ENCODE measurements at regions not wholly inside any gene's neighbourhood (a gene's known extent, or its start where the extent isn't known, plus 50 kb on each side); places are given as distances from the start of the nearest gene placed in this dataset.

DNA sequence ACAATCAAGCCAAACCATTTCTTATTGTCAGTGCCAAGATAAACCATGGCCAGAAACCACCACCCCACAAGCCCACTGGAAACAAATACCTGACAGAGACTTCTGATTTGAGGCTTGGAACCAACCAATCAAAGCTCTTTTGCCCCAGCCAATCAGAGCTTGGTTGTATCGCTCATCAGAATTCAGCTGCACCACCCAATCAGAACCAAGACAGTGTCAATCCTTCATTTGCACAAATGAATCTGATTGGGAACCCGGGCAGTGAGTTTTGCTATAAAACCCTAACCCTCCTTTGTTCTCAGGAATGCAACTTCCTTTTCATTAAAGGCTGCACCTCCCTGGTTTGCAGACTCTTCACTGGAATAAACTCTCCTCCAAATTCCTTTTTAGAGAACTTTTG lies 87.4 kb downstream of the ELAPOR2 start:
- no peak for DNase-seq (ENCODE audit: low read depth)

DNA sequence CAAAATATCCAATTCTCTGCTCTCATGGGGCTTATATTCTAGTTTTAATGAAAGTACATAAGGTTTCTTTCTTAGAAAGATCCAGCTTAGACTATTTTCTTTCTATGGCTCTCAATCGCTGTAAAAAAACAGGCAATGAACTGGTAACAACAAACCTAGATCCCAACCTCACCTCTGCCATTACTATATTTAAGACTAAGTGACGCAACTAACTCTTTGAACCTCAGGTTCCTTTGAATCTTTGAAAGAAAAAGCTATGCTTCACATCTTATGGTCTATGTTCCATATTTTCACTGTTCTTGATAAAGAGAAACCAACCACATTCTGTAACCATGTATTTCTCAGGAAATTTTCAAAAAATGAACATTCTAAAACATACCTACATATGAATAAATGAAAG lies 88.5 kb downstream of the ELAPOR2 start:
- DNase-seq (ENCODE audit: low read depth), result no peak

DNA sequence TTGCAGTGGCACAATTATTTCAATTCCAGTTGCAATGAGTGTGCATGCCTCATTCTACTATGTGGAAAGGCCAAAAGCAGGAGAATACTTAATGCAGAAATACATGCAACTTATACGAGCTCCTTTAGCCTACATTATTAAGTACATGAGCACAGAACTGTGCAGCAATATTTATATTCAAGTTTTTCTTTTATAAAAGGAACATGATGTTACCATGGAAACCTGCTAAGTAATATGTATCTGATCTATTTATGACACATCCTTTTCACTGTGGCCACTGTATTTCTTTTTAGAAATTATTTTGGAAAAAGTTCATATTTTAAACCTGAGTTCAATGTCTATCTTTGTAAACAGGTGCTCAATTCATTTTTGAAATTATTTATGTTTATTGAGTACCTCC lies 88.9 kb downstream of the ELAPOR2 start:
- no peak for DNase-seq (ENCODE audit: low read depth)

DNA sequence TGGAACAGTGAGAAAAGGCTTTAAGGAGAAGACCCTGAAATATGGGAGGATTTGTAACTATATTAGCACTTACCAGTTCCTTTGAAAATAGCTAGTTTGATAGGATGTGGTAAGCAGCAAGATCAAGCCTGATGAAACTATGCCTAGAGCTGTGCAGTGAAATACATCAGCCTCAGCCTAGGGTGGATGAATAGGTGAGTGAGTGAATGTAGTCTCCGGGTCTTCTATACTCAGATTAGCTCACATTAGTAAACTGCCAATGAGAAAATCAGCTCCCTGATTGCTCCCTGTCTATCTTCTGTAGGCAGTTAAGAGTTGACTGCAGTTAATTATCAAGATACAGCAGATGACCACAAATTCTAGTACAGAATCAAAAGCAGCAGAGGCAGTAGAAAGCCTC lies 89.6 kb downstream of the ELAPOR2 start:
- no peak for DNase-seq (ENCODE audit: low read depth)

DNA sequence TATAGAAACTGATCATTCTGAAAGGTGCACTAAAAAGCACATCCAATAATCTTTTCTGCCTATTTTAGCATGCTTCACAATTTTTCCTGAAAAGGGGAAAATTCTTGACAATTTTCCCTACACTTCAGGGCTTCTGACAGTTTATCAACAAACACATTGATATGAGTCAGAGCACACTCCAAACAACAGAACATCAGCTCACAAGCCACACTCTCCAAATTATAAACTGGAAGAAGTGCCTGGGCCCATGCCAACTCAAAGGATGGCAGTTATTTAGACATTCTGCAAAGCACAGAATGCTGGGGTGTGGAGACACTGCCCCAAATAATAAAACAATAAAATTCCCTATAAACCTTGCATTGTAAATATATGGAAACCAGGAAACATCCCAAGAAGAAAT lies 90.8 kb downstream of the ELAPOR2 start:
- DNase-seq (ENCODE audit: low read depth), result no peak

DNA sequence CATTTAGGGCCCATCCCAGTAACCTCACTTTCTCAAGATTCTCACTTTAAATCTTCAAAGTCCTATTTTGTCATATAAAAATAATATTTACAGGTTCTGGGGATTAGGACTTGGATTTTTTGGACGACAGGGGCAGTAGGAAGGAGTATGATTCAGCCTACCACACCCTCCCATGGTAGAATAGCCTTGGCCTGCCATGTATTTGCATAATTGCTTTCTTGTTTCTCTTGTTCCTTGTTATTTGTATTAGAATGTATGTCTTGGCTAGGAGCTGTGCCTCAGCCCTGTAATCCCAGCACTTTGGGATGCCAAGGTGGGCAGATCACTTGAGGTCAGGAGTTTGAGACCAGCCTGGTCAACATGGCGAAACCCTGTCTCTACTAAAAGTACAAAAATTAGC lies 92.5 kb downstream of the ELAPOR2 start:
- no peak for DNase-seq (ENCODE audit: low read depth)

DNA sequence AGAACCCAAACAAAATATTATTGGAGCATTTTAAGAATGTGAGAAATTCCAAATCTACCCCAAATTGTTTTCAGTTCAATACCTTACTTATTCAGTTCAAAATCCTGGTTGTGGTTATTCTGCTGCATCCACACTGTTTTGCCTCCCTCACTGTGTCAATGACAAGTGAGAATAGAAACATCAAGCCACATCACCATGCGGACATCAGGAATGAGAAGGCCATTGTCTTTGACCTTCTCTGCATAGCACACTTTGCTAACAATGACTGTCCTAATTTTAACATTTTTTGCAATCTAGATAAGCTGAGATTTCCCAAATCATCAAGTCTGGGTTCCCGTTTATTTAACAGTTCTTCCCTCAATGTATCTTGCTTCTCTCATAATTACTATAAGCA lies 93.7 kb downstream of the ELAPOR2 start:
- DNase-seq (ENCODE audit: low read depth), result no peak

DNA sequence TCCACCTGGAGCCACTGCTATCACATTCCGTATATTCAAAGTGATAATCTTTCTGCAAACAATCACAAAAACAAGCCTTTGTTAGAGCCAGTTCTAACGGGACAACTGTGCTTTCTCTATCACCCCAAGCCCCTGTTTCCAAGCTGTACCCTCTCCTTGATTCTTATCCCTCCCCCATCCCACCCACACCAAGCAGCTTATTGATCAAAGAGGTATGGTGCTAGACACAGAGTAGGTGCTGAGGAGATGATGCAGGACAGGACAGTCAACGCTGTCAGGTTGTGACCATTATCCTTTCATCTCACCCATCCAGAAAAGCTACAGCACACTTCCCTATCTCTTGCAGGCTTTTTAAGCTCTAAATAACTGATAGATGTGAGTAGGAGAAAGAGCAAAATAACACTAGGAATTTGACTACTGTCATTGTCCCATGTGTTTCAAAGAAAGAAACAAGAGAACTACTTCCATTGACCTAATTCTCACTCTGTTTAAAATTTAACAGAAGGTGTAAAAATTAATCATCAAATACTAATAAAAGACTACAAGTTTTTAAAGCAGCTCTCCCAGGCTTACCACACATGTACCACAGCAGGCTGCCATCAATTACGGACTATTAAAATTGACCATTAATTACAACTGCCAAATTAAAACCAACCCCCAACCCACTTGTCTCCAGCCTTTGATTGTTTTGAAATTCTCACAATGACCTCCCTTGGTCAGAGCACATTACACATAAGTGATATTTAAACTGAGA lies 94.3 kb downstream of the ELAPOR2 start:
- DNase-seq (ENCODE audit: low read depth), result no peak

DNA sequence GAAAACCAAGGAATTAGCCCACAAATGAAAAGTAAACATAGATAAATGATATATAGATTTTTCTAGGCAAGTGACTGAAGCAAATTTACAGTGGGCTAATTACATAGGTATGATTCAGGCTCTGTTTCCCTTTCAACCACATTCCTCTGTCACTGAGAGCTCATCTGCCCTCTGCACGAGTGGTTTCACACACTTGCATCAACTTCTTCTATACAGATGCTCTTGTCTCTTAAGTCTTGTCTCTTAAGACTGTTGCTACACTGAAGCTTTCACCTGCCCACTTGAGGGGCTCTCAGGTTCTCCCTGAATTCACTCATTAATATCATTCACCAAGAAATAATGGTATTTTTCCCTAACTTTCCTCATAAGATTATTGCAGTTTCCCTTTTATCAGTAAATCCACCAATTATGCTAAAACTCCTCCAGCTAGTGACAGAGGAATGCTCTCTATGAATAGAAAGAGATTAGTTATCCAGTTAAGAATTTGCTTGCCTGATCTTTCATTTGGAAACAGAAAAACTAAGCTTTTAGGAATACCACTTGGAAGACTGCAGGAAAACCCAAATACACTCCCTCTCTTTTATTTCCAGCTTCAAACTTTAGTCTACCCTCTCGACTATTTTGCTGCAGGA lies 95.7 kb downstream of the ELAPOR2 start:
- no peak for DNase-seq (ENCODE audit: low read depth)

DNA sequence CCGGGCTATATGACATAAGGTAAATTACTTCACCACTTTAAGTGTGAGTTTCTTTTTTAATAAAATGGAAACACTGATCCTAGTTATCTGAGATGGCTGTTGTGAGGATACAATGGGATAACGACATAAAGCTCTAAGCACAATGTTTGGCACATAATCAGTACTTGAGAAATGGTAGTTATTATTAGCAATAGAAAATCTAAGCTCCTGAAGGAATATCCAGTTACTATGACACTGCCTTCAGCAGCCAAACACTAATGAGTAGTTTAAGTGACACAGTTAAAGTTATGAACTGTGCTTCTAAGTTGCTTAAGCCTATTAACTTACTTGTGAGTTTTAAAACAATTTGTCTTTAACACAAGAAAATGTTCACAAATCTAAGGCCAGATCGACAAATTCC lies 96.8 kb downstream of the ELAPOR2 start:
- no peak for DNase-seq (ENCODE audit: low read depth)

DNA sequence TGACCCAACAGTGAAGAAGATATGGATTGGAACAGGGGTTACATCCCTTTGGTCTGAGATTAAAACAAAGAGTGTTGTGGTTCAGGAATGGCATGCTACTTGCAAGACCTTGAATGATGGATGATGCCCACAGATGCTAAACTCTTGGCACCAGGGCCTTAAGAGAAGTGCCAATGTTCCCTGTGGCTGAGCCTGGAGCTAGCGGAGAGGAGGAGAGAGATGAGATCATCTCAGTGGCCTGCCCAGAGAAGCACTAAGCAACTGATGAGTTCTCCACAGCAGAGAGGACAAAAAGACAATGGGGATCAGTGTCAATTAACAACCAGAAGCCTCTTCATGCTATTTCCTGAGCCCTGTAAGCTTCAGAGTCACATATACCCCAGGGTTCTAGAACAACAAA lies 97.8 kb downstream of the ELAPOR2 start:
- no peak for DNase-seq (ENCODE audit: low read depth)

DNA sequence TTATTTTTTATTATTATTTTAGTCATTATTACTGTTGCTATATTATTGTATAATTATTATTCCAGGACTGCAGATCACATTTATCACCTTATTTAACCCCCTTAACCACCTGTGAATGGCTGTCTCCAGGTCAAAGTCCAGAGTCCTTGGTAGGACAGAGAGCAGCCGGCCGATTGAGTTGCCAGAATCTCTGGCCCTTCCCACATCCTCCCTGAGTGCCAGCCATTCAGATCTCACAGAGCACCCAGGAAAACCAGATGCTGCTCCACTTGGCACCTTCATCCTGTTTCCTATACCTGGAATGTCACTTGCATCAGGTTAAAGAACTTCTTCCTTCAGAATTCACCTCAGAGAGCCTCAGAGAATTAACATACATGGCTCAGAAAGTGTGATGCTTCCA lies 101.1 kb downstream of the ELAPOR2 start:
- DNase-seq (ENCODE audit: low read depth), result no peak

DNA sequence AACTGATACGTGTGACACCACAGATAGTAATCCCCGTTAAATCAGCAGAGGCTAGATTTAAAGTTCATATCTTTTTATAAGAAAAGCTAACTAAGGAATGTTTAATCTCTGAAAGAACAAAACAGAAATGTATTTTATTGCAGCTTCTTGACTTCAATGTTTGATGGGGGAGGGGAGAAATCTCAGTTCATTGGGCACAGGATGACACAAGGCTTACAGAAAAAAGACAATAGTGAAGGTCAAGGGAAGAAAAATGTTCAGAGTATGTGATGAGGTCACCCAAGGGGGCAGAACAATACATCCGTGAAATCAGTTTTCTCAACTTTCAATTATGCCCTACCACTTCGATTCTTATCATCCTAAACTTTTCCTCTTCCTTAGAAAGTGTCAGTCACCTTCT lies 102.9 kb downstream of the ELAPOR2 start:
- no peak for DNase-seq (ENCODE audit: low read depth)

DNA sequence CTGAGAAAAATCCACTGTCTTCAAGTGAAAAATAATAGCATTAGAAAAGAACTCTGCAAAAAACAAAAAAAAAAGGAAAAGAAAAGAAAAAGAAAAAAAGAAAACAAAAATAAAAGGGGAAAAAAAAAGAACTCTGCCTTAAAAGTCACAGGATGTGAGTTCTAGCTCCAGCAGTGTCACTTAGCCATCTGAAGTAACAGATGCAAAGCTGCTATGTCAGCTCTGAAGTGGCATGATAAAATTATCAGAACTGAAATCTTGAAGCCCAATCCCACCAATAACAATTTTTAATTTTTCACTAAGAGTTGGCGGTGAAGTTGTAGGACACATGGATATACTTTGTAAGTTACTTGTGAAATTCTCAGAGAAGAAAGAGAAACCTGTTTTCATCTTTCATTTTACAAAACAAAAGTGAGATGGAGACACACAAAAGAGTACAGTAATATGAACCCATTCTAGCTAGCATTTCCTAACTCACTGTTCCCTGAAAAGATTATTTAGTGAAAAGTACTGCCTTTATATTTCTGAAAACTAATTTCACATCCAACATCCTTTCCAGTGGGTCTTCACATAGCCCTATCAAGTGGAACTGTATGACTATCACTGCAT lies 103.5 kb downstream of the ELAPOR2 start:
- no peak for DNase-seq (ENCODE audit: low read depth)

DNA sequence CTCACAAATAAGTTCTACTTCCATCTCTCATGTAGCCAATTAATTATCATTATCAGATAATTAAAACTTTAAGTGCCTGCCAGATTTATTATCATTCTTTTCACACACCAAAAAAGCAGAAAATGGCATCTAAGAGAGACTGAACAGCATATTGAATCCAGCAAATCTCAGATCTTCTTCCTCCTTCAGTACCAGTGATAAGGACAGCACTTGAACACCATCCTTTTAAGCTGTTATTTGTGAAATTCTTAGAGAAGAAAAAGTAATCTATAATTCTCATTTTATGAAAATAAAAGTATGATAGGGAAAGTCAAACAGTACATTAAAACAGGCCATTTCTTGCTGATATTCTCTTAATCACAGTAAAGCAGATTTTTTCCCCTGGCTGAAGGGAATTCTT lies 104.5 kb downstream of the ELAPOR2 start:
- DNase-seq (ENCODE audit: low read depth), result no peak

DNA sequence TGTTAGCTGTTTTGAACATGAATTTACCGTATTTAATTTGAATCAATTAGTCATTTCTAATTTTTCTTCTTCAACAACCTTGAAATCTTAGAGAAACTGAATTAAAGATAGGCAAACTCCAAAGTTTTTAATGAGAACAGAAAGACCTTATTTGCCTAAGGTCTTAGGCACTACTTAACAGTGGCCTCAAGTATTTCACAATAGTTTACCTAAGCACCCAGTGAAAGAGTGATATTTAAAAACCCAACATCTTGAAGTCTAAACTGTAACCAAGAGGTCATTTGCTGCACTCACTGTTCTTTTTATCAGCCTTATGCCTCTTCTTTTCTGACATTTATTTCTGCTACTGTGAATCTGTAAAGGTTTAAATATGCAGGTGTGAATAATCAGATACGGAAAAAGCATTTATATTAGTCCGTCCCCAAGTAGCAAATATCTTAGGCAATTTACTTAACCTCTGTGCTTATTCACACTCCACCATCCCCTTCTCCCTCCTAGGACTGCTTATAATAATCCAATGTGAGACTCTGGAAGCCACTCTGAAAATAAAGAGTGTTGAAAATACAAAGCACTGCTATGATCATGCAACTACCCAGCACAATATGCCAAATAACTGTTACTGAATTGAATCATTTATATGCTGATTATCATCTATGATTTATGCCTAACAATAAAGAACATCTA lies 105.7 kb downstream of the ELAPOR2 start:
- no peak for DNase-seq (ENCODE audit: low read depth)

DNA sequence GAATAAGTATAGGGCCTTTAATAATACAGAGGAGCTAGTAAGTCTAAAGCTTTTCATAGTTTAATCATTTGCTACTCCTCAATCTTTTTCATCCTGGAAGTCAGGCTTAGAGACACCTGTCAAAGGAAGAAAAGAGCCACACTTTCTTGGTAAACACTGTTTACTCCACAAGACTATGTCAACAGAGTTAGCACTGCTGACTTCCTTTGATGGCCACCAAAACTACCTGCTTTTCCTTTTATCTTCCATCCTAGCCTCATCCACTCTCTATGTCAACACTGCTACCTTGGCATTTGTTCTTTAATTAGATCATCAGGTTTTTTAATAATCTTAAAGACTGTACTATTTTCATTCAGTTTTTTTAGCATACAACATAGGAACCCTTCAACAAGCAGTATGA lies 106.2 kb downstream of the ELAPOR2 start:
- no peak for DNase-seq (ENCODE audit: low read depth)

DNA sequence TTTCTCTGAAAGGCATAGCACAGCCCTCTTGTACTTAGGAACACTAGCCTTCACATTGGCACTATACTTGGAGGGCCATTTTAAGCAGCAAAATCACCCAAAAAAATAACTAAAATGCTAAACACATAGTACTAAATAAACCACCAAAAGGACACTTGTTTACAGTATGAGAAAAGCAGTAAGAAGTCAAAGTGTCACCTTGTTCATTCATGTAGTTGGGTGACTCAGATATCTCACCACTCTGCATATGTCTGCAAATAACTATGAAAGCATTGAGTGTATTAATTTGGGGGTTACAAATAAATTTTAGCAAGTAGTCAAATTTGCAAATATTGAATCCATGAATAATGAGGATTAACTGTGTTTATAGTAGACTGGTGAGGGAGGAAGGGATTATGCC lies 107.6 kb downstream of the ELAPOR2 start:
- no peak for DNase-seq (ENCODE audit: low read depth)

DNA sequence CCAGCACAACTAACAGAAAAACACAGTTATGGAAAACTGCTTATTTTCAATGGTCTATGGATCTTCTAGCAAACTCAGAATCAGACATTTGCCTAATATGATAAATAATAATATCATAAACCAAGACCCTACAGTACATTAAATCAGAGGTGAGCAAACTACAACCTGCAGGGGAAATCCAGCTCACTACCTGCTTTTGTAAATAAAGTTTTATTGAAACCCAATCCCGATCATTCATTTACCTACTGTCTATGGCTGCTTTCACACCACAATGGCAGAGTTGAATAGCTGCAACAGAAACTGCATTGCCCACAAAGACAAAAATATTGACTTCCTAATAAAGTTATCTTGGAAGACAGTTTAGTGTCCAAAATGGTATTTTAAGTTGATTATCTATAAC lies 108.5 kb downstream of the ELAPOR2 start:
- DNase-seq (ENCODE audit: low read depth), result no peak

DNA sequence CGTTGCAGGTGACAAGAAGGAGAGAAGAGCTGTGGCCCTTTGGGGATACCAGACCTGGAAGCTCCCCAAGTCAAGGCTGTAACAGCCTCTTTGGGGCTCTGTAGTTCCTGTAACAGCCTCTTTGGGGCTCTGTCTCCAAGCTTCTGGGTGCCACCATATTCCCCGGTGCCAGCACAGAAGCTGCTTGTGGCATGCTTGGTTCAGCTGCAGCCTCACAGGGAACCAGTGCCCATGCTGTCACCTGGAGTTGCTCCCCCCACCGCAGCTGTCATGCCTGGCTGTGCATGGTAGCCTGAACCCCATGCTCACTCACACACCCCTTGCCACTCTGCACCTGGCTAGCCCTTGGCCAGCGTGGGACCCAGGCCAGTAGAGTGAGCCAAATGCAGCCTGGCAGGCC lies 109.1 kb downstream of the ELAPOR2 start:
- no peak for DNase-seq (ENCODE audit: low read depth)

DNA sequence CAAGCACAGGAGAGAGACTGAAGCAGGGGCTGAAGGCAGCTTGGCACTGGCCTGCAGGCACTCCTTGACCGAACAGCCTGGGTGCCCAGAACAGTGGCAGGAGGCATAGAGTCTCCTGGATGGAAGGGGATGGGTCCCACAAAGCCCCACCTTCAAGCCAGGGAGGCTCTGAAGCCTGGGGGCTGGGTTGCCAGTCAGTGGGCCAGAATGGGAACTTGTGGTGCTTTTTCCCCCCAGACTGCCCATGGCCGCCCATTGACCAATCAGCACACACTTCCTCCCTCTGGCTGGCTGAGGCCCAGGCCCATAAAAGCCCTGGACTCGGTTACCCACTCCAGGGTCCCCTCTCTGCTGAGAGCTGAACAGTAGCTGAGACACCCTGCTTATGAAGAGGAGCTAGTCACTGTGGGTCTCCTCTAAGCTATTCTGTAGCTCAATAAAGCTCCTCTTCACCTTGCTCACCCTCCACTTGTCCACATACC lies 109.6 kb downstream of the ELAPOR2 start:
- no peak for DNase-seq (ENCODE audit: low read depth)

DNA sequence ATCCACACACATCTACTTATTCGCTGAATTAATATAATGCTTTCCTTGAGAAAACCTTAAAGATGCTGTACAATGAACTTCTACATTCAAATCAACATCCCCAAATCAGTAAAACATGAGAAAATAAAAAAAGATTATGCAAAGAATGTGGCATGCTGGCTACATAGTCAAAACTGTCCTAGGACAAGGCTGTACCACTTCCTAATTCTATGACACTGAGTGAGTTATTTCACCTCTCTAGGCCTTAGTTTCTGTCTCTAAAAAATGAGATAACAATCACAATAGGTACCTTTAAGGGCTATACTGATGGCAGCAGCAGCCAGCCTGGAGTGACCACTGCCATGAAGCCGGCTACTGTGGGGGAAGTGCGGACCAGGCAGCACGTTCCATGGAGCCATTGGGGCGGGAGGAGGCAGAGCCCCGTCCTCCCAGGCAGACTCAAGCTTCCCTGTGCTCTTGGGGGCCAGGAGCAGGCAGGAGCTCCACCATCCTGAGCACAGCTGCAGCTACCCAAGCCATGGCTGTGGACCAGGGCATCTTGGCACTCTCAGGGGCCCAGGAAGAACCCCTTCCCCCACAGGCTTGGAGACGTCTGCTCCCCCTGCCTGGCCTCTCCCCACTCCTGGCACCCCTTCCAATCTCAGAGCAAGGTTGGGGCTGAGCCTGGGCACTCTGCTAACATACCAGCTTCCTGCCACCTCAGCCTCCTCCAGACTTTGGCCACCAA lies 110.2 kb downstream of the ELAPOR2 start:
- no peak for DNase-seq (ENCODE audit: low read depth)

Measured in stimulated activated CD8-positive, alpha-beta memory T cell treated with anti-CD3 and anti-CD28 coated beads, Interleukin-12 subunit alpha, Interleukin-12 subunit beta, amount 100 ng/mL, for 1 hour (primary cell).